CD4-positive, alpha-beta T cell treated with Interleukin-21 for 1 hour (primary cell): ENCODE measurements at regions not wholly inside any gene's neighbourhood (a gene's known extent, or its start where the extent isn't known, plus 50 kb on each side); places are given as distances from the start of the nearest gene placed in this dataset.
A peak's percentile ranks its signal among the peaks of the same experiment; 100 is the strongest.
"Not testable (repeated sequence)": the region's sequence is repeated elsewhere in the genome, so short reads cannot be mapped to it uniquely, and the experiment has no call there.

Source experiments
- DNase-seq: peaks from one replicate; pipeline ENCODE4 v3.0.0-alpha.2; 2020

- no peak for DNase-seq
These were observed 54.3 kb upstream of the CIT start for GRCh38 chr12:119931402-119931801.

- no peak for DNase-seq
These were observed 55.8 kb upstream of the CIT start for GRCh38 chr12:119932921-119933320.

- not testable (repeated sequence) for DNase-seq
These were observed 54.3 kb upstream of the BICDL1 start for GRCh38 chr12:119934780-119935179.

GRCh38 chr12:119936705-119937311 is 52.2 kb upstream of the BICDL1 start:
- DNase-seq: no peak

- peak; percentile 69 for DNase-seq
These were observed 50.9 kb upstream of the BICDL1 start for GRCh38 chr12:119938049-119938667.
